K562 (cell line): ENCODE measurements at regions not wholly inside any gene's neighbourhood (a gene's known extent, or its start where the extent isn't known, plus 50 kb on each side); places are given as distances from the start of the nearest gene placed in this dataset.

Source experiments
- CTCF ChIP-seq, 3 experiments: IDR thresholded peaks in 2 of 3; conservative IDR thresholded peaks in 1 of 3; 2 replicates each; pipeline ENCODE4 v1.5.1; 2011 to 2012; ENCODE audit warnings: low read length in 3 of 3, mild to moderate bottlenecking in 3 of 3, control low read depth in 2 of 3, improper control_type of control experiment in 1 of 3, inconsistent platforms in 1 of 3, low read depth in 1 of 3, mixed read lengths in 1 of 3, moderate library complexity in 1 of 3; ENCODE audit not compliant: insufficient read depth in 2 of 3
- DEAF1 ChIP-seq: fragments of 450-650 bp; formaldehyde crosslinking; IDR thresholded peaks from 2 replicates; pipeline ENCODE4 v1.4.0; 2020; ENCODE audit warnings: mild to moderate bottlenecking, moderate library complexity
- DIDO1 ChIP-seq: fragments of 450-650 bp; IDR thresholded peaks from 2 replicates; pipeline ENCODE4 v1.6.1; 2016; ENCODE audit warnings: low read depth, missing biosample characterization, missing genetic modification characterization
- ETS2 ChIP-seq: IDR thresholded peaks from 2 replicates; pipeline ENCODE4 v1.6.1; 2016; ENCODE audit warnings: borderline replicate concordance, missing genetic modification characterization, mild to moderate bottlenecking, moderate library complexity, missing compliant biosample characterization; ENCODE audit not compliant: poor library complexity, severe bottlenecking
- FOXP1 ChIP-seq: sonication (generic); formaldehyde crosslinking; IDR thresholded peaks from 2 replicates; pipeline ENCODE4 v1.8.0; 2022; ENCODE audit warnings: mild to moderate bottlenecking, missing genetic modification reagents
- HMGN3 ChIP-seq: IDR thresholded peaks from 2 replicates; pipeline ENCODE4 v1.6.1; 2011; ENCODE audit warnings: borderline replicate concordance, low read depth, mild to moderate bottlenecking, mixed read lengths, low read length; ENCODE audit not compliant: insufficient read length; ENCODE audit errors: extremely low read depth
- HMGXB4 ChIP-seq: sonication (generic); formaldehyde crosslinking; IDR thresholded peaks from 2 replicates; pipeline ENCODE4 v1.8.1; 2023; ENCODE audit warnings: mild to moderate bottlenecking, missing genetic modification reagents
- POLR3G ChIP-seq: IDR thresholded peaks from 2 replicates; pipeline ENCODE4 v1.6.1; 2011; ENCODE audit not compliant: insufficient read length, insufficient replicate concordance; ENCODE audit errors: extremely low read depth
- SMAD3 ChIP-seq: fragments of 450-650 bp; formaldehyde crosslinking; conservative IDR thresholded peaks from 2 replicates; pipeline ENCODE4 v1.4.0; 2020; ENCODE audit warnings: mild to moderate bottlenecking
- TCF7 ChIP-seq: sonication (generic); IDR thresholded peaks from 2 replicates; pipeline ENCODE4 v1.6.1; 2016; ENCODE audit warnings: antibody characterized with exemption, borderline replicate concordance
- ZNF124 ChIP-seq: sonication (generic); formaldehyde crosslinking; IDR thresholded peaks from 2 replicates; pipeline ENCODE4 v1.8.1; 2022; ENCODE audit warnings: missing genetic modification reagents
- ZNF143 ChIP-seq: sonication (generic); formaldehyde crosslinking; IDR thresholded peaks from 2 replicates; pipeline ENCODE4 v1.9.0; 2022; ENCODE audit warnings: mild to moderate bottlenecking, missing genetic modification reagents
- ZNF318 ChIP-seq, 2 experiments: fragments of 450-650 bp; IDR thresholded peaks; 2 replicates each; pipeline ENCODE4 v1.6.1; 2016; ENCODE audit warnings: mild to moderate bottlenecking in 2 of 2, borderline replicate concordance in 1 of 2, low read depth in 1 of 2, moderate library complexity in 1 of 2
- ZNF76 ChIP-seq: fragments of 250-450 bp; sonication (Bioruptor Pico); IDR thresholded peaks from 2 replicates; pipeline ENCODE4 v1.4.0; 2020; ENCODE audit warnings: mild to moderate bottlenecking, moderate library complexity, borderline replicate concordance

GRCh38 chr18:2325308-2325849, 245.9 kb downstream of the METTL4 start (continued):
- TF ChIP-seq ZNF318 (IDR thresholded peaks at IDR 0.05; ENCODE audit: borderline replicate concordance in 1 of 2, low read depth in 1 of 2) (no peak; a peak in 1 of 4 replicates), DEAF1 (CRISPR knock-in tag) (0 out of 2 replicates have a peak, but pooled peaks have one; percentile 7), ZNF76 (CRISPR knock-in tag) (no peak), CTCF (IDR thresholded peaks at IDR 0.05 in 2 of 3, conservative IDR thresholded peaks at IDR 0.05 in 1 of 3; ENCODE audit: insufficient read depth in 2 of 3, low read depth in 1 of 3, low read length in 3 of 3) (peak in 1 of 3 experiments; percentile 46; a peak in 2 of 6 replicates), ETS2 (no peak), DIDO1 (tag) (no peak), POLR3G (no peak), HMGN3 (peak; percentile 68), FOXP1 (no peak), HMGXB4 (no peak), TCF7 (no peak), ZNF143 (no peak), ZNF124 (CRISPR knock-in tag) (no peak), SMAD3 (CRISPR knock-in tag) (no peak)
